Progenitor cell of endocrine pancreas (in vitro differentiated cells): ENCODE measurements at regions not wholly inside any gene's neighbourhood (a gene's known extent, or its start where the extent isn't known, plus 50 kb on each side); places are given as distances from the start of the nearest gene placed in this dataset.

Source experiments
- DNase-seq: peaks from one replicate; pipeline ENCODE4 v3.0.0; 2021; ENCODE audit warnings: low spot score; ENCODE audit not compliant: unreplicated experiment
- H3K27ac Mint-ChIP-seq: 2 replicates; pipeline ENCODE4 v1.8.0; 2021; ENCODE audit warnings: mild to moderate bottlenecking, moderate library complexity, mixed read lengths
- H3K27me3 Mint-ChIP-seq: 2 replicates; pipeline ENCODE4 v1.8.0; 2021; ENCODE audit warnings: mixed read lengths
- H3K36me3 Mint-ChIP-seq: 2 replicates; pipeline ENCODE4 v1.8.0; 2022; ENCODE audit warnings: mixed read lengths; ENCODE audit not compliant: insufficient read depth
- H3K4me1 Mint-ChIP-seq: 2 replicates; pipeline ENCODE4 v1.8.0; 2021; ENCODE audit warnings: low read depth, mixed read lengths
- H3K4me3 Mint-ChIP-seq: 2 replicates; pipeline ENCODE4 v1.8.0; 2021; ENCODE audit warnings: low read depth, mild to moderate bottlenecking, moderate library complexity, mixed read lengths
- H3K9me3 Mint-ChIP-seq: 2 replicates; pipeline ENCODE4 v1.8.0; 2021; ENCODE audit warnings: low read depth, mixed read lengths
- TF ChIP-seq, protein P1 (sequence below): fragments of 200-600 bp; sonication (generic); IDR thresholded peaks from one replicate; pipeline ENCODE4 v1.5.0; 2021; ENCODE audit warnings: antibody characterized with exemption, mild to moderate bottlenecking; ENCODE audit not compliant: unreplicated experiment

DNA sequence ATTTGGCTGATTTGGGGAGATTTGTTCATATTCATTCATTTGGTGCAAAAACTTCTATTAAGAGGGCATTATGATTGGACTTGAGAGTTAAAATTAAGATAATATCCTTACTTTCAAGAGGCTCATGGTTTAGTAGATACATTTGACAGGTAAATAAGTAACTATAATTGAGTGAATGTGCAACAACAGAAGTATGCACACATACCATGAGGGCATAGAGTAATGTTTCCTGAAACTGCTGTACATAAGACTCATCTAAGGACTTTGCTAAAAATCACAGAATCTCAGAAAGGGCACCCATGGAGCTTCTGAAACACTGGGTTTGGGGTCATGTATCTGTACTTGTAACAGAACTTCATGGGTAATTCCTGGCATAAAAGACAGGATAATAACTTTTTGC, 70.1 kb upstream of the PPP2R2B start:
- Mint-ChIP-seq H3K36me3 (no peaks in the 10 kb centered on the region), H3K9me3 (no peaks in the 10 kb centered on the region), H3K27me3 (no peaks in the 10 kb centered on the region), H3K27ac (no peak overlapping the region), H3K4me3 (no peak overlapping the region), H3K4me1 (peaks cover 16% of the 10 kb centered on the region)
- TF ChIP-seq, protein P1, sequence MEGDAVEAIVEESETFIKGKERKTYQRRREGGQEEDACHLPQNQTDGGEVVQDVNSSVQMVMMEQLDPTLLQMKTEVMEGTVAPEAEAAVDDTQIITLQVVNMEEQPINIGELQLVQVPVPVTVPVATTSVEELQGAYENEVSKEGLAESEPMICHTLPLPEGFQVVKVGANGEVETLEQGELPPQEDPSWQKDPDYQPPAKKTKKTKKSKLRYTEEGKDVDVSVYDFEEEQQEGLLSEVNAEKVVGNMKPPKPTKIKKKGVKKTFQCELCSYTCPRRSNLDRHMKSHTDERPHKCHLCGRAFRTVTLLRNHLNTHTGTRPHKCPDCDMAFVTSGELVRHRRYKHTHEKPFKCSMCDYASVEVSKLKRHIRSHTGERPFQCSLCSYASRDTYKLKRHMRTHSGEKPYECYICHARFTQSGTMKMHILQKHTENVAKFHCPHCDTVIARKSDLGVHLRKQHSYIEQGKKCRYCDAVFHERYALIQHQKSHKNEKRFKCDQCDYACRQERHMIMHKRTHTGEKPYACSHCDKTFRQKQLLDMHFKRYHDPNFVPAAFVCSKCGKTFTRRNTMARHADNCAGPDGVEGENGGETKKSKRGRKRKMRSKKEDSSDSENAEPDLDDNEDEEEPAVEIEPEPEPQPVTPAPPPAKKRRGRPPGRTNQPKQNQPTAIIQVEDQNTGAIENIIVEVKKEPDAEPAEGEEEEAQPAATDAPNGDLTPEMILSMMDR = no peak
- DNase-seq = no peak

DNA sequence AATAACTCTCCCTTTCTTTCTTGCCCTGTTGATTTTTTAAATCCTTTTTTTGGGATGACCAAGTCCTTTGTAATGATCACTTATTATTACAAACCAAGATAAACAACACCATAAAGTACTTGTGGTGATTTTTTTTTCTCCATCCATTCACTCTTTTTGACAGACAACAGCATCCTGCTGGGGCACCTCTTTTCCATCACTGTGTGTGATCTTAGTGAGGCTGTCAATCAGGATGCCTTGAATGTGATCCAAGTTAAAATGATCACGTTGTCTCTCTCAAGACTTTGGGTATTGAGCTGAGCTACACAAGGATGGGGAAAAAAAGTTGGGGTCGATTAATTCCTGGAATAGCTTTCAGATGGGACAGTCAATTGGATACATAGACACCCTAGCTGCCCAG, 73.6 kb upstream of the PPP2R2B start:
- TF ChIP-seq, protein P1 = no peak
- H3K4me1 Mint-ChIP-seq = peaks cover 2% of the 10 kb centered on the region
- no peak for DNase-seq
- H3K9me3 Mint-ChIP-seq = no peaks in the 10 kb centered on the region
- H3K36me3 Mint-ChIP-seq = no peaks in the 10 kb centered on the region
- no peak overlapping the region for H3K4me3 Mint-ChIP-seq
- H3K27me3 Mint-ChIP-seq = no peaks in the 10 kb centered on the region
- H3K27ac Mint-ChIP-seq = no peak overlapping the region

DNA sequence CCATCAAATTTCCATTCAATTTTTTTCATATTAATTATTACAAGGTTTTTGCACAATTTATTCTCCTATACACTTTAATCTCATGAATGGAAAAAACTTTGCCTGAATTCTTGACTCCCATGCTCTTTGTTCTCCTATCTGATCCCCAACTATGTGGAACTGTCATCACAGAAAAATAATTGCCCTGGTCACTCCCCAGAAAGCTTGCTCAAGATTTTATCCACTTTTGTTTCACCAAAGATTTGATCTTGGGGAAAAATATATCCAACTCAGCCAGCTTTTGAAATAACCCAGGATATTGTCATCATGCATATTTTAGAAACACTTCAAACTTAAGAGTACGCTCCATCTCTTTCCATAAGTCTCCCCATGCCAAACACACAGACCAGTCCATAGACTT, 77.7 kb upstream of the PPP2R2B start:
- no peaks in the 10 kb centered on the region for H3K27me3 Mint-ChIP-seq
- TF ChIP-seq, protein P1 = no peak
- no peaks in the 10 kb centered on the region for H3K36me3 Mint-ChIP-seq
- H3K4me1 Mint-ChIP-seq = no peaks in the 10 kb centered on the region
- no peaks in the 10 kb centered on the region for H3K9me3 Mint-ChIP-seq
- no peak for DNase-seq
- H3K27ac Mint-ChIP-seq = no peak overlapping the region
- H3K4me3 Mint-ChIP-seq = no peak overlapping the region

DNA sequence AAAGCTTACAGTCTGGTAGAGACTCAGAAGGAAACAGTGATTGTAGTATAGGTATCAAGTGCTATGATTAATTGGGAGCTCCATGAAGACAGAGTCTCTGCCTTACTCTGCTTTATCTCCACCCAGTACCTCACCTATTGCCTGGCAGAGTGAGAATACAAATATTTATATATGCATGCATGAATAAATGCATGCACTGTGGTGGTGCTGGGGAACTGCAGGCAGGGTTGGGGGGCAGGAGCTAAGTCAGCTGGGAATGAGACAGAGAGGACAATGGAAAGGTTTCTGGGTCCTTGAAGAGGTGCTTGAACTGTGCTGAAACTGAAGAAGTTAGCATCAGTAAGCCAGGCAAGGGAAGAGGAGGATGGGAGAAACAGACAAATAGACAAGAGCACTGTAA, 80.8 kb upstream of the PPP2R2B start:
- H3K27ac Mint-ChIP-seq = no peak overlapping the region
- no peaks in the 10 kb centered on the region for H3K27me3 Mint-ChIP-seq
- no peaks in the 10 kb centered on the region for H3K4me1 Mint-ChIP-seq
- H3K9me3 Mint-ChIP-seq = no peaks in the 10 kb centered on the region
- no peak overlapping the region for H3K4me3 Mint-ChIP-seq
- H3K36me3 Mint-ChIP-seq = no peaks in the 10 kb centered on the region
- TF ChIP-seq, protein P1 = no peak
- DNase-seq = no peak

DNA sequence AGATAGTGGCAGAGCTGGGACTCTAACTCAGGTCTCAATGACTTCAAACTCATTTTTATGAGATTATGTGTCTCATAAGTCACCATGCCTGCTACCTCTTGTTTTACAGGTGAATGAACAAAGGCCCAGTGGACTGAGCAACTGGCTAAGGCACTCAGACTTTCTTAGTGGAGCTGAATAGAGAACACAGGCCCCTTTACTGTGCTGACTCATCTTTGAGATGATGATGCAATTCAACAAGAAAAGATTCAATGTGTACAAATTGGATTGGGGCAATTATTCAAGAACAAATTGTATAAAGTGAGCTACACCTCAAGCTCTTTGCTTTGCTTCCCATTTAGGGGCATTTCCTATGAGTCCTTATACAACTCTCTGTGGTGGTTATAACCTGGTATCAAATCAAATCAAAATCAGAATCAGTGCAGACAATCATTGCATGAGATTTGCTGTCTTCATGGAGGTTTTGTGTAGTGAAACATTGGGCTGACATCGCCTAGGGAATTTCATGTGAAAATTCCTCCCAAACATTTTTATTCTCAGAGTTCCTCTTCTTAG, 84.3 kb upstream of the PPP2R2B start:
- H3K4me3 Mint-ChIP-seq = no peak overlapping the region
- DNase-seq = no peak
- H3K36me3 Mint-ChIP-seq = no peaks in the 10 kb centered on the region
- H3K27me3 Mint-ChIP-seq = no peaks in the 10 kb centered on the region
- H3K4me1 Mint-ChIP-seq = no peaks in the 10 kb centered on the region
- no peaks in the 10 kb centered on the region for H3K9me3 Mint-ChIP-seq
- TF ChIP-seq, protein P1 = no peak
- no peak overlapping the region for H3K27ac Mint-ChIP-seq
